CD14-positive monocyte (primary cell): ENCODE measurements at regions not wholly inside any gene's neighbourhood (a gene's known extent, or its start where the extent isn't known, plus 50 kb on each side); places are given as distances from the start of the nearest gene placed in this dataset.

ENCODE experiments used
- DNase-seq, 3 donors: peaks; one replicate each; pipeline ENCODE4 v3.0.0-alpha.2; 2011 to 2022
- H2AFZ ChIP-seq: 2 replicates; pipeline ENCODE4 v1.6.0; 2012; ENCODE audit warnings: mild to moderate bottlenecking, low read depth, low read length, inconsistent platforms; ENCODE audit not compliant: insufficient read depth, poor library complexity, severe bottlenecking
- H3K27ac ChIP-seq, 2 donors: 1 replicate in 1 of 2; 2 replicates in 1 of 2; pipeline ENCODE4 v1.5.1; 2012 to 2013; ENCODE audit warnings: low read length in 2 of 2, control low read depth in 1 of 2, inconsistent platforms in 1 of 2, low read depth in 1 of 2, mild to moderate bottlenecking in 1 of 2
- H3K27me3 ChIP-seq, 2 donors: one replicate each; pipeline versions ENCODE4 v1.6.0 to v1.6.1; 2011 to 2013; ENCODE audit warnings: low read length in 2 of 2; ENCODE audit not compliant: control insufficient read depth in 2 of 2, insufficient read depth in 2 of 2
- H3K36me3 ChIP-seq, 2 donors: replicated peaks in 1 of 2; 1 replicate in 1 of 2; 2 replicates in 1 of 2; pipeline versions ENCODE4 v1.5.1 to v1.6.1; 2012 to 2013; ENCODE audit warnings: low read length in 2 of 2, control low read depth in 1 of 2, inconsistent platforms in 1 of 2, mild to moderate bottlenecking in 1 of 2; ENCODE audit not compliant: insufficient read depth in 2 of 2, control insufficient read depth in 1 of 2
- H3K4me1 ChIP-seq, 2 donors: 1 replicate in 1 of 2; 2 replicates in 1 of 2; pipeline versions ENCODE4 v1.5.1 to v1.6.1; 2012 to 2013; ENCODE audit warnings: low read length in 2 of 2, control low read depth in 1 of 2, inconsistent platforms in 1 of 2, mild to moderate bottlenecking in 1 of 2, moderate library complexity in 1 of 2; ENCODE audit not compliant: insufficient read depth in 2 of 2, control insufficient read depth in 1 of 2
- H3K4me2 ChIP-seq: replicated peaks from 2 replicates; pipeline ENCODE3; 2012; ENCODE audit warnings: low read length, moderate library complexity, mild to moderate bottlenecking; ENCODE audit not compliant: poor library complexity, severe bottlenecking; ENCODE audit errors: extremely low read depth
- H3K4me3 ChIP-seq, 3 experiments: fragments of 200-600 bp in 1 of 3; sonication (generic) in 1 of 3; replicated peaks in 1 of 3; 1 replicate in 2 of 3; 2 replicates in 1 of 3; pipeline ENCODE4 v1.5.1; 2011 to 2013; ENCODE audit warnings: low read length in 3 of 3, mild to moderate bottlenecking in 3 of 3, control low read depth in 2 of 3, low read depth in 2 of 3, inconsistent platforms in 1 of 3, moderate library complexity in 1 of 3
- H3K79me2 ChIP-seq: 2 replicates; pipeline ENCODE4 v1.6.0; 2012; ENCODE audit warnings: mild to moderate bottlenecking, control low read depth, inconsistent platforms, low read length, moderate library complexity; ENCODE audit not compliant: insufficient read depth
- H3K9ac ChIP-seq: 2 replicates; pipeline ENCODE4 v1.6.0; 2017; ENCODE audit warnings: low read length, mild to moderate bottlenecking; ENCODE audit not compliant: insufficient read depth, poor library complexity, severe bottlenecking
- H3K9me3 ChIP-seq, 2 donors: replicated peaks in 1 of 2; 1 replicate in 1 of 2; 2 replicates in 1 of 2; pipeline versions ENCODE4 v1.5.1 to v1.6.1; 2012 to 2013; ENCODE audit warnings: low read length in 2 of 2, control low read depth in 1 of 2; ENCODE audit not compliant: control insufficient read depth in 1 of 2, insufficient read depth in 1 of 2
- H4K20me1 ChIP-seq: 2 replicates; pipeline ENCODE4 v1.6.0; 2012; ENCODE audit warnings: mild to moderate bottlenecking, low read length, control low read depth, moderate library complexity; ENCODE audit not compliant: insufficient read depth
- H3K27ac Mint-ChIP-seq, 7 donors: one replicate each; pipeline ENCODE4 v1.8.0; 2020; ENCODE audit warnings: mild to moderate bottlenecking in 7 of 7, mixed read lengths in 7 of 7, moderate library complexity in 6 of 7, inconsistent platforms in 2 of 7
- H3K27me3 Mint-ChIP-seq, 3 donors: one replicate each; pipeline ENCODE4 v1.8.0; 2021 to 2022; ENCODE audit warnings: low read depth in 3 of 3, mild to moderate bottlenecking in 3 of 3, mixed read lengths in 3 of 3, moderate library complexity in 3 of 3, inconsistent platforms in 1 of 3
- H3K36me3 Mint-ChIP-seq, 2 donors: one replicate each; pipeline ENCODE4 v1.8.0; 2020; ENCODE audit warnings: mixed read lengths in 2 of 2, inconsistent platforms in 1 of 2, mild to moderate bottlenecking in 1 of 2
- H3K4me1 Mint-ChIP-seq: one replicate; pipeline ENCODE4 v1.8.0; 2020; ENCODE audit warnings: mild to moderate bottlenecking, mixed read lengths
- H3K4me3 Mint-ChIP-seq, 2 donors: one replicate each; pipeline ENCODE4 v1.8.0; 2020; ENCODE audit warnings: mild to moderate bottlenecking in 2 of 2, mixed read lengths in 2 of 2, moderate library complexity in 1 of 2
- H3K9me3 Mint-ChIP-seq, 7 donors: one replicate each; pipeline ENCODE4 v1.8.0; 2020 to 2022; ENCODE audit warnings: mixed read lengths in 7 of 7, mild to moderate bottlenecking in 6 of 7, moderate library complexity in 6 of 7, inconsistent platforms in 2 of 7
- CTCF ChIP-seq: fragments of 200-600 bp; IDR thresholded peaks from one replicate; pipeline ENCODE4 v1.8.0; 2022; ENCODE audit warnings: antibody characterized with exemption, mild to moderate bottlenecking
- WGBS: methylation state at CpG from one replicate; pipeline ENCODE4 v1.1.5; 2013; ENCODE audit warnings: missing lambda C conversion rate; ENCODE audit not compliant: insufficient coverage; 5-methylcytosine and 5-hydroxymethylcytosine counted together
- intact Hi-C, 2 donors: fragments of 100-400 bp; cut with micrococcal nuclease; formaldehyde crosslinking; loops; one replicate each; pipeline versions ENCODE4 v1.15.0 to v1.15.1; 2023

- H3K27ac Mint-ChIP-seq, result peak overlapping the region in 1 of 7 donors; percentile 54
- H2AFZ ChIP-seq, result no peak overlapping the region
- H3K27me3 ChIP-seq, result no peaks in the 10 kb centered on the region
- no peaks in the 10 kb centered on the region for H3K36me3 Mint-ChIP-seq
- no peak for DNase-seq
- peaks cover 0 to 2% (median 0%) of the 10 kb centered on the region in 7 donors for H3K9me3 Mint-ChIP-seq
- H3K36me3 ChIP-seq, result no peaks in the 10 kb centered on the region
- WGBS, result no CpG with 5 or more reads among the region's 7 CpGs
- H3K27me3 Mint-ChIP-seq, result peaks cover 0 to 1% (median 0%) of the 10 kb centered on the region in 3 donors
- H3K4me2 ChIP-seq, result no peak overlapping the region
- no peaks in the 10 kb centered on the region for H4K20me1 ChIP-seq
- H3K79me2 ChIP-seq, result no peaks in the 10 kb centered on the region
- no peak overlapping the region for H3K27ac ChIP-seq
- no peaks in the 10 kb centered on the region for H3K9me3 ChIP-seq
- no peak overlapping the region for H3K9ac ChIP-seq
- no peak for TF ChIP-seq CTCF
- H3K4me1 ChIP-seq, result peaks cover 13 to 16% of the 10 kb centered on the region in 2 donors
- no peak overlapping the region for H3K4me3 Mint-ChIP-seq
- H3K4me1 Mint-ChIP-seq, result peaks cover 13% of the 10 kb centered on the region
- intact Hi-C loops, result no loop called here
- H3K4me3 ChIP-seq, result no peak overlapping the region
Measured at GRCh38 chr1:185467122-185467521, 150.1 kb upstream of the IVNS1ABP start.

GRCh38 chr1:185464777-185465176 lies 147.7 kb upstream of the IVNS1ABP start:
- TF ChIP-seq CTCF, result no peak
- Histone ChIP-seq H3K4me3 (no peak overlapping the region), H3K36me3 (no peaks in the 10 kb centered on the region), H3K4me2 (peak overlapping the region; percentile 11), H3K9ac (no peak overlapping the region), H3K79me2 (no peaks in the 10 kb centered on the region), H3K9me3 (no peaks in the 10 kb centered on the region), H4K20me1 (no peaks in the 10 kb centered on the region), H3K27me3 (no peaks in the 10 kb centered on the region), H3K27ac (peak overlapping the region in 1 of 2 donors; percentile 38), H2AFZ (peak overlapping the region; percentile 75), H3K4me1 (peaks cover 16 to 21% of the 10 kb centered on the region in 2 donors)
- 20% methylated on average over 1 of the region's 4 CpGs for WGBS
- H3K27ac Mint-ChIP-seq, result no peak overlapping the region
- peaks cover 0 to 1% (median 0%) of the 10 kb centered on the region in 3 donors for H3K27me3 Mint-ChIP-seq
- H3K4me3 Mint-ChIP-seq, result no peak overlapping the region
- peak in 2 of 3 donors; percentile 10 to 20 for DNase-seq
- no peaks in the 10 kb centered on the region for H3K36me3 Mint-ChIP-seq
- H3K4me1 Mint-ChIP-seq, result peaks cover 14% of the 10 kb centered on the region
- peaks cover 0 to 7% (median 2%) of the 10 kb centered on the region in 7 donors for H3K9me3 Mint-ChIP-seq
- intact Hi-C loops, result no loop called here
